SKM-1 (cell line): ENCODE measurements at regions not wholly inside any gene's neighbourhood (a gene's known extent, or its start where the extent isn't known, plus 50 kb on each side); places are given as distances from the start of the nearest gene placed in this dataset.

ENCODE experiments used
- DNase-seq: peaks from one replicate; lab custom pipeline; 2025; ENCODE audit not compliant: unreplicated experiment; lab: John Stamatoyannopoulos, UW

DNA sequence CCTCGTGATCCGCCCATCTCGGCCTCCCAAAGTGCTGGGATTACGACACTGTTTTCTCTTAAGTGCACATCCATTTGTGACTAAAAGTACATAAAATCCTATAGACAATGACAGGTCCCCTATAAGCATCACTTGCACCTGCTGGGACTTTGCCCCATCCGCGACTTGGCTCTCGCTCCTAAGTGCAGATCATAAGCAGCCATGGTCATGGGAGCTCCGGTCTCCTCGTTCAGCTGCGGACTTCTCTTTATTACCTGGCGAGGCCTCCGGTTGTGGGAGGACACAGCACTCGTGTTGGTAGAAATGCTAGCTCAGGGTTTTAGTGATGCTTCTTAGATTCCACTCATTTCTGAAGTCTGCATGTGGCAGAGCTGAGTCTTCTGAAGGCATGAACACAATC, 92.7 kb upstream of the ST6GAL2 start:
- no peak for DNase-seq

DNA sequence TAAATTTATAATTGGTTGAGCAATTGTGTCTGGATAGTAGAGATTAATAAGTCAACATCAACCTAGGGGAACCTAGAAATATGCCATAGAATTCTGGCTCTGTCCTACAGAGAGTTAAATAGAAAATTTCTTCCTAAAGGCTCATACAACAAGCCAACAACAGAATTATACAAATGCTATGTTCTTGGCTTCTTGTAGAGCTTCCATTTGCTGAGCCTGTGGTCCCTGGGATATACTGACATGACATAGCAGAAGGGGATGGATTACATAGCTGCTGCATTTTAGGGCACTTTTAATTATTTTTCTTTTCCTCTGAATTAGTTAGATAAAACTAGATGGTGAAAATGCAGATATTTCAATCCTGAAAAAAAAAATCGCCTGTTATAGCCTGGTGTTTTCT, 95.5 kb upstream of the ST6GAL2 start:
- no peak for DNase-seq

DNA sequence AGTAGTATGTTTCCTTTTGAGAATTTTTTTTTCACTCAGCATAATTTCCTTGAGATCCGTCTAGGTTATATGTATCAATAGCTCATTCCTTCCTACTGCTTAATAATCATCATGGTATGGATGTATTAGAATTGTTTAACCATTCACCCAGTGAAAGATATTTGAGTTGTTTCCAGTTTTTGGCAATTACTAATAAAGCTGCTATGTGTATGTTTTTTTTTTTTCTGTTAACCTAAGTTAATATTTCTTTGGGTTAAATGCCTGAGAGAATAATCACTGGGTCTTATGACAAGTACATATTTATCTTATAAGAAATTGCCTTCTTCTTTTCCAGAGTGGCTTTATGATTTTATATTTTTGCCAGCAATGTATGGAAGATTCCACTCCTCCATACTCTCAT, 96.4 kb upstream of the ST6GAL2 start:
- DNase-seq = no peak

DNA sequence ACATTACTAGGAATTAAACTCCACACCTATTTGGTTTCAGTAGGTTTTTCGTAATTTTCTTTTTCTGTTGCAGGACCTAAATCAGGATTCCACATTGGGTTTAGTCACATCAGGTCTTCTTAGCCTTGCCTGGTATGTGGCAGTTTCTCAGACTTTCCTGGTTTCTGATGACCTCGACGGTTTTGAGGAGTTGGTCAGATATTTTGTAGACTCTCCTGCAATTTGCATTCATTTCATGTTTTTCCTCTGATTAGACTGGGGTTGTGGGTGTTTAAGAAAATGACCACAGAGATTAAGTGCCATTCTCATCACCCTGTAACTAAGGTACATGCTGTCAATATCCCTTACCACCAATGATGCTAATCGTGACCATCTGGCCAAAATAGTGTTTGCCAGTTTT, 97.3 kb upstream of the ST6GAL2 start:
- DNase-seq = no peak

- no peak for DNase-seq
These were observed 102.4 kb upstream of the ST6GAL2 start for GRCh38 chr2:106988361-106988760.

GRCh38 chr2:106990297-106990696, 104.3 kb upstream of the ST6GAL2 start:
- DNase-seq = no peak

GRCh38 chr2:106991866-106992265, 105.9 kb upstream of the ST6GAL2 start:
- DNase-seq = no peak

GRCh38 chr2:106995556-106995955, 109.6 kb upstream of the ST6GAL2 start:
- no peak for DNase-seq

DNA sequence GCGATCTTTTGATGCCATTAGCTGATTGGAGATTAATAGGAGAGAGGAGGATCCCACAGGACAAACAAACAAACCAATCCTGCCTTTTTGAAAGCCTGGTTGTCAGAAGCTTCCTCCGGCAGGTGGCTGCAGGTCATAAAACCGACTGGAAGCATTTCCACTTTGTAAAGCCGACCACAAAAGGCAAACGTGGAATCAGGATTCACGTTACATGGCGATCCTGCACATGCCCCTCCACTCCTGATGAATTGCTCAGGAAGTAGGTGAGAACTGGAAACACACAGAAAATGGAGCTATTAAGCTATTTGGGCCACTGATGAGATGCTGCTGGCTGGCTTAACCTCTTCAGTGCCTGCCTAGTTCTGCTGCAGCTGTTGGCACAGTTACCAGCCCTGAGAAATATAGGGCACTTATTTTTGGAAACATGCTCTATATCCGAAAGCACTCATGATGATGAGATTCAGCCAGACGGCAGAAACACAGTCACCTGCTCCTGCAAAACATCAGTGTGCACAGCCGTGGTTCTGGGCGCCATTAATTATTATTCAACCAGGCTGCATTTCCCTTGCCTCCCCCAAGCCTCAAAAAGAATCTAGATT, 110.3 kb upstream of the ST6GAL2 start:
- no peak for DNase-seq

- DNase-seq = no peak
These were observed 111.2 kb upstream of the ST6GAL2 start for GRCh38 chr2:106997204-106997603.

DNA sequence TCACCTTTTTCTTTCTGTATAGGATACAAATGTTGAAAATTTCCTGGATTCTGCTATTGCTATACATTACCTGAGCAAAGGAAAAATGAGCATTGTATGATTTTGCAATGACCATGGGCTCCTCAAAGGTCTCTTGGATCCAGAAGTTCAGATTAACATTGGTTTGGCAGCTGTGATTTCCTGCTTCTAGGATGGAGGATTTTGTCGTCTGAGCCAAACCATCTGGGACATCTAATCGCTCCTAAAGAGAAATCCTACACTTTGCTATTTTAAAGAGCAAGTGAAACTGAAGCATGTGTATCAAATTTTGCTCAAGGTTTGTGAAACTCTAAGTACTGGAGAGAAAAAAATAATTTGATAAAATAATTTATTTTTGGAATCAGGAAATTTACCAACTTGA, 115.1 kb upstream of the ST6GAL2 start:
- DNase-seq = no peak

DNA sequence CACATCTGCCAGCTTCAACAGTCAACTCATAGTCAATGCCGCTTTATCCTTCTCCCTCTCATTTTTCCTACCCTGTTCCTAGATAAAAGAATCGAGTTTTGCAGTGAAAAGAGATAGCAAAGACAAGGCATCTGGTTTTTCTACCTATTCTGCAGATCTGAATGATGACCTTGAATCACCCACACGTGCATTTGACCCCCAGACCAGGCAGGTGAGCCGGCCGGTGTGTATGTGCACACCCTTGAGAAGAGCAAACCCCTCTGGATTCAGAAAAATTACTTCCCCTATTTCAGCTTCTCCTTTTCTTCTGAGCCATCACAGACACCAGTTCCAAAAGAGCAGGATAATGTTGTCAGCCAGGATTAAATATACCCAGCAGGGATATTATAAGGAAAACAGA, 115.6 kb upstream of the ST6GAL2 start:
- DNase-seq = peak; percentile 8

DNA sequence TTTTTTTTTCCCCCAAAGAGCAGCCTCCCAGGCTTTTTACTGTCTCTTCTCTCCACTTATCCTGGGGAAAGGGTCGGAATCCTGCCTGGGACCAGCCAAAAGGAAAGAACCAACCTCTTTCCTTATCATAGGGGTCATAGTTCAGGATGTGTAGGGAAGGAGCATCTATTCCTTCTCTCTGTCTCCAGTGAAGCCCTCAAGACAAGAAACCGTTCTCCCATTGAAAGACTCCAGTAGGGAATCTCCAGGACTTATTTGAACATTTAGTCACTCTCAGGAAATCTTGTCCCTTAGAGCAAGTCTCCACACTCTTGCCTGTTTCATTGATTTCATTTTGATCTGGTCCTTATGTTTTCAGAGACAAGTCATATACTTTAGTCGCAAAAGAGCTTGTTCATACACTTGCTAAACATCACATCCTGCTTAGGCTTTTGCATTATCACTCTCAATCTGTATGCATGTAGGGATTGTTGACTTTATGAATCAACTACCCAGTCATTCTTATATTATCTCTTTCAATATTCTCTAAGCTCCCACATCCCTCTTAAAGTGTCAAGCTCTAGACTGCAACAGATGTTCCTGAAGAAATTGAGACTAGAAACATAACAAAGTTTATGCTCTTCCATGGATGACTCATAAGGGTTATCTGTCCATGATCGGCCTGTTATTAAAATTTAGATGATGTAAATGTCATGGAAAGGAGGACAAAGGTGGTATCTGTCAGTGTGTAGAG, 116.2 kb upstream of the ST6GAL2 start:
- no peak for DNase-seq

- DNase-seq = no peak
These were observed 116.8 kb upstream of the ST6GAL2 start for GRCh38 chr2:107002735-107003134.

DNA sequence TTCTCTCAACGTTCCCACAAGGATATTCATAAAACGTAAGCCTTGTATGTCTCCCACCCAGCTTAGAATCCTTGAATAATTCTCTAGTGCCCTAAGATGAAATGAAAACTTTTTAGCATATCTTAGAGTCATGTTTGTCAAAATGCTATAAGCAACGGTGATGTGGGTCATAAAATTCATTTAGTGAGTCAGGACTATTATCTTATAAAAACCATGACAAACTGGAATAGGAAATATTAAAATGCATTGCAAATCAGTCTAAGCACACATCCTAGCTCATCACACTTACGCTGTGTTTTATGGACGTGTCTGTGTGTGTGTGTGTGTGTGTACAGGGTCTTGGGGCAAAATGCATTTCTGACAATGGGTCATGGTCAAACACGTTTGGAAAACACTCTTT, 119.9 kb upstream of the ST6GAL2 start:
- DNase-seq = no peak

- DNase-seq = no peak
These were observed 120.9 kb upstream of the ST6GAL2 start for GRCh38 chr2:107006836-107007235.

DNA sequence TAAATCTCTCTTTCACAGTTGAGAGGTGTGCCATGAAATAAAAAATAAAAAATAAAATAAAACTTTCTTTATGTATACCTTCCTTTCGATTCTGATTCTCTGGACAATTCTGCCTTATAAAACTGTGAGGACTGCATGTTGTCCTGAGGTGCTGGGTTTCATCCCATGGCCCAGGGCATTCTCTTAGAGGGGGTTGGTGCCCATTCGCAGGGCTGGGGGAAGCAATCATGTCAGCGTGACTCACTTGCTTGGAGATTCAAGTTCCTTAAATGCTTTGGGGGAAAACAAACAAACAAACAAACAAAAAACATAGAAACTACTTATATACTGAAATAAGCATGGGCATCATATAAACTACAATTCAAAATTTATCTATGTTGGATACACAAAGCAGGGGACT, 122.0 kb upstream of the ST6GAL2 start:
- no peak for DNase-seq

- no peak for DNase-seq
These were observed 122.9 kb upstream of the ST6GAL2 start for GRCh38 chr2:107008843-107009242.

GRCh38 chr2:107009275-107009674, 123.3 kb upstream of the ST6GAL2 start:
- no peak for DNase-seq

DNA sequence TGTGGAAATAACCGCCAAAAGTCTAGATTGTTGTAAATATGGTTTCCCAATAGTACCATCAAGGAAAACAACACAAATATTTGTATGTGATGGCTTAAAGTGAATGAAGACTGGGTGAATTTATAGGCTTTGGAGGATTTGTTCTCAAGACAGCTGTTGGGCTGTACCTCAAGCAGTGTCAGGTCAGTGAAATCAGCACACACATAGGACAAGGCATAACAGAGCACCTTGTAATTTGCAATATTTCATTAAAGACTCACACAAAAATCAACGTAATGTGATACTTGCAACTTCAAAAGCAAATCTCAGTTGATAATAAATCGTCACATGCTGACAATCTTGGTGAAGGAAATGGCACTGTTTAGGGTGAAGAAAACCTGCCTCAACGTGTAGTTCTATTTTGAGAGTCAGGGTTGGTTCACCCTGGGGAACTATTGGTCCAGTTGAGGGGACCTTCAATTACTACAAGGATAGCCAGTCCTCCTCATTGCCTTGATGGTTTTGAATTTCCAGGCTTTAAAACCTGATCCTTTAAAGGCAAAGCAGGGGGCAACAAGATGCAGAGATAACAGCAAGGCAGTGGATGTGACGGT, 126.8 kb upstream of the ST6GAL2 start:
- DNase-seq = no peak

GRCh38 chr2:107013884-107014283, 127.9 kb upstream of the ST6GAL2 start:
- DNase-seq = no peak

DNA sequence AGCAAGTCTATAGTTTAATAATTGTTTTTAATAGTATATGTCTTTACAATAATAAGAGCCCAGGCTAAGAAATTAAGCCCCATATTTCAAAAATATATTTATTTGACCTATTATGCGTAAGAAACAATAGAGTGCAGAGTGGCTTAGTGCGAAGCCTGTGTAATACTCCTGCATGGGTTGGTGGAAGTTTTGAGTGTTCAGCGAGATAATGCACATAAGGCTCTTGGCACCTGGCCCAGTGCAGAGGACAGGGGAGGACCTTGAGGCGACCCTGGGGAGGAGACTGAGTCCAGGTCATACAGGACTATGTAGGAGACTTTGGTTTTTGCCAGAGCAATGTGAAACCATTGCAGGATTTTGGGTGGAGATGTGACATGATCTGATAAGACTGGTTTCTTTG, 132.4 kb upstream of the ST6GAL2 start:
- no peak for DNase-seq

- DNase-seq = no peak
These were observed 134.4 kb upstream of the ST6GAL2 start for GRCh38 chr2:107020392-107020791.
